ENCODE measurements at regions not wholly inside any gene's neighbourhood (a gene's known extent, or its start where the extent isn't known, plus 50 kb on each side); places are given as distances from the start of the nearest gene placed in this dataset.

- DNase-seq (ENCODE audit: low spot score) (no peak), ATAC-seq (ENCODE audit: low FRiP score) (no peak)
- TF ChIP-seq CTCF (IDR thresholded peaks at IDR 0.05) = no peak
Observed at GRCh38 chr6:67606906-67607828, 1027.9 kb upstream of the ADGRB3 start.

GRCh38 chr6:67594366-67594765, 1040.7 kb upstream of the ADGRB3 start:
- DNase-seq (ENCODE audit: low spot score) (no peak), ATAC-seq (ENCODE audit: low FRiP score) (no peak)
- no peak for TF ChIP-seq CTCF (IDR thresholded peaks at IDR 0.05)

- TF ChIP-seq CTCF (IDR thresholded peaks at IDR 0.05) = no peak
- ATAC-seq (ENCODE audit: low FRiP score) = no peak
- DNase-seq (ENCODE audit: low spot score) = no peak
Observed at GRCh38 chr6:67593247-67593646, 1041.8 kb upstream of the ADGRB3 start.

GRCh38 chr6:67591910-67592309, 1043.2 kb upstream of the ADGRB3 start:
- ATAC-seq (ENCODE audit: low FRiP score) (no peak), DNase-seq (ENCODE audit: low spot score) (no peak)

GRCh38 chr6:67567842-67568241, 1067.2 kb upstream of the ADGRB3 start:
- ATAC-seq (ENCODE audit: low FRiP score) (no peak), DNase-seq (ENCODE audit: low spot score) (no peak)
- TF ChIP-seq CTCF (IDR thresholded peaks at IDR 0.05) = no peak

More at GRCh38 chr6:67591910-67592309, 1043.2 kb upstream of the ADGRB3 start:
- TF ChIP-seq CTCF (IDR thresholded peaks at IDR 0.05) = no peak

GRCh38 chr6:67563671-67564070, 1071.4 kb upstream of the ADGRB3 start:
- DNase-seq (ENCODE audit: low spot score) = no peak
- ATAC-seq (ENCODE audit: low FRiP score) = no peak
- no peak for TF ChIP-seq CTCF (IDR thresholded peaks at IDR 0.05)

- no peak for ATAC-seq (ENCODE audit: low FRiP score)
- no peak for TF ChIP-seq CTCF (IDR thresholded peaks at IDR 0.05)
- DNase-seq (ENCODE audit: low spot score) = no peak
Observed at GRCh38 chr6:67560068-67560467, 1075.0 kb upstream of the ADGRB3 start.
